Naive thymus-derived CD8-positive, alpha-beta T cell (primary cell): ENCODE measurements at regions not wholly inside any gene's neighbourhood (a gene's known extent, or its start where the extent isn't known, plus 50 kb on each side); places are given as distances from the start of the nearest gene placed in this dataset.

Source experiments
- ATAC-seq, 2 donors: fragments of 150-1000 bp; cut with Tn5 transposase in 1 of 2; sonication (Bioruptor Pico), chemical (Tn5 transposase) in 1 of 2; 1 replicate in 1 of 2; 2 replicates in 1 of 2; pipeline ENCODE4 v1.10.0; 2021; ENCODE audit warnings: mild to moderate bottlenecking in 2 of 2, moderate library complexity in 2 of 2
- POLR2A ChIA-PET: fragments of 350-600 bp; sonication (Branson Sonifier 250); formaldehyde crosslinking; loops from one replicate; lab custom pipeline; 2021; ENCODE audit warnings: antibody characterized with exemption; lab: Charles Lee
- DNase-seq, 10 donors: peaks; one replicate each; pipeline versions ENCODE4 v3.0.0 to v3.0.0-alpha.2; 2020 to 2022
- H3K27ac Mint-ChIP-seq, 10 donors: one replicate each; pipeline ENCODE4 v1.8.0; 2020 to 2022; ENCODE audit warnings: mild to moderate bottlenecking in 10 of 10, mixed read lengths in 10 of 10, moderate library complexity in 4 of 10, inconsistent platforms in 1 of 10
- H3K27me3 Mint-ChIP-seq, 5 donors: one replicate each; pipeline ENCODE4 v1.8.0; 2021 to 2022; ENCODE audit warnings: mixed read lengths in 5 of 5
- H3K36me3 Mint-ChIP-seq, 3 donors: one replicate each; pipeline ENCODE4 v1.8.0; 2020 to 2022; ENCODE audit warnings: mixed read lengths in 3 of 3, mild to moderate bottlenecking in 2 of 3, inconsistent platforms in 1 of 3
- H3K4me1 Mint-ChIP-seq, 4 donors: one replicate each; pipeline ENCODE4 v1.8.0; 2021 to 2022; ENCODE audit warnings: mixed read lengths in 4 of 4
- H3K4me3 Mint-ChIP-seq, 10 donors: one replicate each; pipeline ENCODE4 v1.8.0; 2020 to 2022; ENCODE audit warnings: mild to moderate bottlenecking in 10 of 10, mixed read lengths in 10 of 10, moderate library complexity in 6 of 10, inconsistent platforms in 1 of 10
- H3K9me3 Mint-ChIP-seq, 9 donors: one replicate each; pipeline ENCODE4 v1.8.0; 2020 to 2022; ENCODE audit warnings: mixed read lengths in 9 of 9, mild to moderate bottlenecking in 3 of 9, inconsistent platforms in 1 of 9, moderate library complexity in 1 of 9

DNA sequence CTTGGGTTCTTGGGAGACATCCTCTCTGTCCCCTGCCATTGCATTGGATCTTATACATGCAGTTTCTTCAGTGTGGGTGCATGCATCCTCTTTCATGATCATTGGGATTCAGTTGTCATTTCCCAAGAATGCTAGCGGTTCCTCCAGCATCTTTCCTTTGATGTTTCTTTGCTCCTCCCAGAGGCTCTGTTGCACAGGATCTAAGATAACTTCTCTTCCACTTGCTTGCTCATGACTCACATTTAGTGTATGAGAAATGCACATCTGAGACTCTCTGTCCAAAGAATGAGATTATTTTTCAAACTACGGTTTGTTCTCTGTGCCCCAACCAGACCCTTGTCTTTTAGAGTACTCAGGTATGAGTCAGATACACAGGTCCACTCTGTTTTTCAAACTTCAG lies 197.1 kb downstream of the NDFIP2 start:
- no peaks in the 10 kb centered on the region for H3K4me1 Mint-ChIP-seq
- peaks cover 0 to 5% (median 0%) of the 10 kb centered on the region in 3 donors for H3K36me3 Mint-ChIP-seq

DNA sequence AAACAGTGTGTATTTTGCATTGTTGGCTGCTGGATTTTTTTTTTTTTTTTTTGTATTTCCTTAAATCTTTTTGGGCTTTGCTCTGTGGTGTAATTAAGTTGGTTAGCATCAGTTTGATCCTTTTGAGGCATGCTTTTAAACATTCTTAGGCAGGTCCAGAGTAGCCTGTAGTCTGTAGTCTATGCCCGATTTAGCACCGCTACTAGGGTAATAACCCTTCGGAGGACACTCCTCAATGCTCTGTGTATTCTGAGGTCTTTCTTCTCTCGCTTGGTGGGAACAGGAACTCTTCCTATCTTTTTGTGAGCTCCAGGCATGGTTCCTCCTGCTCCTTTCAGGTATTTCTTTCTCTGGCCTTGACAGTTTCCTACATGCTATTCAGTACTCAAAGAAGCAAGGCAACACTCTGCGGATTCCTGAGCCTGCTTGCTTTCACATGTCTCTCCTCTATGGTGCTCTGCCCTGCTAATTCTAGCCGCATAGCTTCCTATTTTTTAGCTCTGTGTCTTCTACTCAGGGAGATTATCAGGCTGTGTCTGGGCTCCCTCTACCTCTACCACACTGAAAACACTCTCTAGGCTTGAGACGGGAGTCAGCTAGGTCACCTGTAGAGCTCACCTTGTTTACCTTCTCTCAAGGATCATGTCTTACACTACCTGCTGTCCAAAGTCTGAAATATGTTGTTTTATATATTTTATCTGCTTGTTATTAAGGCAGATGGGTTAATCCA lies 195.1 kb downstream of the NDFIP2 start:
- POLR2A ChIA-PET: no interaction called here
- no peaks in the 10 kb centered on the region for H3K9me3 Mint-ChIP-seq
- ATAC-seq (no peak), DNase-seq (no peak)
- no peak overlapping the region for H3K27ac Mint-ChIP-seq
- H3K4me1 Mint-ChIP-seq: no peaks in the 10 kb centered on the region
- no peak overlapping the region for H3K4me3 Mint-ChIP-seq
- H3K27me3 Mint-ChIP-seq: peaks cover 0 to 14% (median 3%) of the 10 kb centered on the region in 5 donors
- H3K36me3 Mint-ChIP-seq: no peaks in the 10 kb centered on the region

More for the DNA sequence above, 197.1 kb downstream of the NDFIP2 start:
- ATAC-seq: no peak
- no peak for DNase-seq
- no peak overlapping the region for H3K4me3 Mint-ChIP-seq
- no peak overlapping the region for H3K27ac Mint-ChIP-seq
- H3K9me3 Mint-ChIP-seq: peaks cover 0 to 8% (median 2%) of the 10 kb centered on the region in 9 donors
- POLR2A ChIA-PET: no interaction called here
- H3K27me3 Mint-ChIP-seq: peaks cover 0 to 18% (median 3%) of the 10 kb centered on the region in 5 donors

- no peak for ATAC-seq
- no peaks in the 10 kb centered on the region for H3K9me3 Mint-ChIP-seq
- no peak overlapping the region for H3K4me3 Mint-ChIP-seq
- DNase-seq: no peak
- H3K36me3 Mint-ChIP-seq: no peaks in the 10 kb centered on the region
- H3K4me1 Mint-ChIP-seq: no peaks in the 10 kb centered on the region
- H3K27me3 Mint-ChIP-seq: peaks cover 0 to 17% (median 3%) of the 10 kb centered on the region in 5 donors
- POLR2A ChIA-PET: no interaction called here
- H3K27ac Mint-ChIP-seq: no peak overlapping the region
Measured at GRCh38 chr13:79674765-79675515, 194.0 kb downstream of the NDFIP2 start.

- Mint-ChIP-seq H3K4me1 (no peaks in the 10 kb centered on the region), H3K36me3 (no peaks in the 10 kb centered on the region), H3K27me3 (peaks cover 0 to 19% (median 0%) of the 10 kb centered on the region in 5 donors), H3K4me3 (no peak overlapping the region), H3K27ac (no peak overlapping the region), H3K9me3 (no peaks in the 10 kb centered on the region)
- POLR2A ChIA-PET: no interaction called here
- DNase-seq (no peak), ATAC-seq (no peak)
Measured at GRCh38 chr13:79673993-79674377, 193.0 kb downstream of the NDFIP2 start.

DNA sequence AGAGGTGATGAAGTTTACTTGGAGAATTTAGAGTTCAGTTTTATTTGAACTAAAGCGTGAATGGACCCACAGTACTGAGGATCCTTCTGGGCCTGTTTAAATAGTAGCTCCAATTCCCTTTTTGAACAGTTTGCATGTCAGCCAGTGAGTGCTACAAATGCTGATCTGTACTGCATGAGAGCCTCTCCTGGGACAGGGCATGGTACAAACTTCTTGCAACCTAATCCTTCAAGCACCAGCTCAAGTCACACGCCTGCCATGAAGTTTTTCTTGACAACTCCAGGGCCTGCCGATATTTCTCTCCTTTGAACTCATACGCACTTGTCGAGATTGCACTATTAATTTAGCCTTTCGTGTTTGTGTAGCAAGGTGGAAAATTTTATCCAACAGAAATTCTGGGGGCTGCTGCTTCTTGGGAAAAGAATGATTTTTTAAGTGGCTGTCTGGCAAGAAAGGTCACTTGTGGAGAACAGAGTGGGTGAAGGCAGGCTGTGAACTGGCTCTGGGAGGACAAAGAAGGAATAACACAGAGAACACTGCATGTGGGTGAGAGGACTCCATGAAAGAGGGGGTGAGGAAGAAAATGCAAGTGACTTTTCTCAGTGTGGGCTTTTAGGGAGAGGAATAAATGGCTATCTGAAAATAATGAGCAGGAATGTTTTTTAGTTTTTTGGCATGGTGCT lies 192.5 kb downstream of the NDFIP2 start:
- H3K27me3 Mint-ChIP-seq: peaks cover 0 to 19% (median 0%) of the 10 kb centered on the region in 5 donors
- H3K9me3 Mint-ChIP-seq: no peaks in the 10 kb centered on the region
- ATAC-seq: no peak
- no peaks in the 10 kb centered on the region for H3K4me1 Mint-ChIP-seq
- no peak overlapping the region for H3K27ac Mint-ChIP-seq
- H3K4me3 Mint-ChIP-seq: no peak overlapping the region
- H3K36me3 Mint-ChIP-seq: no peaks in the 10 kb centered on the region
- POLR2A ChIA-PET: no interaction called here
- no peak for DNase-seq

DNA sequence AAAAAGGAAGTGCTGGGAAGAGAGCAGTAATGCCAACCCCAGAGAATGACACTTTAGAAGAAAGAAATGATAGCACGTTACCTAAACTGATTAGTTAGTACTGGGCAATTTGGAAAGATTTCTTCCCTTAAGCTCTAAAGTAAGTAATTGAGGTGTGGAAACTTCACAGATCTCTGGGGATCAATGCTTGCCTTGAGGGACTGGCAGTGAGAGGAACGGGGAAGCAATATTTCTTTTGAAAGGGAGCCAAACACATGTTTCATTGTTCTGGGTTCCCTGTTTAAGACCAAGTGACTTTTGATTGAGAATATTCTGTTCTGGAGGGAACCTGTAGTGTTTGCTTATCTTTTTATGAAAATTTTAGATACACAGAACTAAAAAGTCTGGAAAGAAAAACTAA lies 190.5 kb downstream of the NDFIP2 start:
- H3K4me1 Mint-ChIP-seq: no peaks in the 10 kb centered on the region
- H3K27me3 Mint-ChIP-seq: peaks cover 0 to 19% (median 3%) of the 10 kb centered on the region in 5 donors
- no peaks in the 10 kb centered on the region for H3K9me3 Mint-ChIP-seq
- POLR2A ChIA-PET: no interaction called here
- no peak for ATAC-seq
- H3K4me3 Mint-ChIP-seq: no peak overlapping the region
- H3K27ac Mint-ChIP-seq: no peak overlapping the region
- DNase-seq: no peak
- no peaks in the 10 kb centered on the region for H3K36me3 Mint-ChIP-seq

DNA sequence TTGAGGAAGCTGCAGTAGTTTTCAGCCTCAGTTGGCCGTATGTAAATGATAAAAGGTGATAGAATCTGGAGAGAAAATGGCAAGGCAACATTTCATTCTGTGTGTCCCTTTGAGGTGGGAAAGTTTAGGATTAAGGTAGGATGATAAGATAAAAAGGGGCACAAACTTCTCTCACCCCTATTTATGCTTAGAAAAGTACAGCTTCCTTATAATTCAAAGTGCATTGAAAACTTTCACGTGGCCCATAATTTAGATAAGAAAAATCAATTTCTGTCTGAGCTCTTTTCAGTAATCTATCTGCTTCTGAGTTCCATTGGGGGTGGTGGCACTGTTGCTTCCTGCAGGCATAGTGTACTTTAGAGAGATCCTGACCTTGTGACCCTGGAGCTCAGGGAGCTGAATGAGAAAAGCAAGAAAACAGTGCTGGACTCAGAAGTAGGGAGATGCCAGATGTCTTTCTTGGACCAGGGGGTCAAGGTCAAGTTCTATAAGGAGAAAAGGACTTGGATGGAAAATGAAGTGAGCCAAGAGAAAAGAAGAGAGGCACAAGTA lies 187.3 kb downstream of the NDFIP2 start:
- Mint-ChIP-seq H3K4me3 (no peak overlapping the region), H3K9me3 (no peaks in the 10 kb centered on the region), H3K27me3 (peaks cover 0 to 19% (median 3%) of the 10 kb centered on the region in 5 donors), H3K36me3 (no peaks in the 10 kb centered on the region), H3K27ac (no peak overlapping the region), H3K4me1 (no peaks in the 10 kb centered on the region)
- DNase-seq (no peak), ATAC-seq (no peak)
- POLR2A ChIA-PET: no interaction called here

- H3K27me3 Mint-ChIP-seq: peaks cover 0 to 19% (median 3%) of the 10 kb centered on the region in 5 donors
- H3K4me1 Mint-ChIP-seq: no peaks in the 10 kb centered on the region
- no peaks in the 10 kb centered on the region for H3K9me3 Mint-ChIP-seq
- ATAC-seq: no peak
- no peak for DNase-seq
- POLR2A ChIA-PET: no interaction called here
- no peaks in the 10 kb centered on the region for H3K36me3 Mint-ChIP-seq
- no peak overlapping the region for H3K4me3 Mint-ChIP-seq
- no peak overlapping the region for H3K27ac Mint-ChIP-seq
Measured at GRCh38 chr13:79667771-79668170, 186.8 kb downstream of the NDFIP2 start.

GRCh38 chr13:79663977-79664636 lies 183.2 kb downstream of the NDFIP2 start:
- Mint-ChIP-seq H3K9me3 (peaks cover 0 to 2% (median 0%) of the 10 kb centered on the region in 9 donors), H3K36me3 (no peaks in the 10 kb centered on the region), H3K4me3 (no peak overlapping the region), H3K27me3 (peaks cover 2 to 15% (median 4%) of the 10 kb centered on the region in 5 donors), H3K27ac (no peak overlapping the region), H3K4me1 (no peaks in the 10 kb centered on the region)
- ATAC-seq (no peak), DNase-seq (no peak)
- POLR2A ChIA-PET: no interaction called here

DNA sequence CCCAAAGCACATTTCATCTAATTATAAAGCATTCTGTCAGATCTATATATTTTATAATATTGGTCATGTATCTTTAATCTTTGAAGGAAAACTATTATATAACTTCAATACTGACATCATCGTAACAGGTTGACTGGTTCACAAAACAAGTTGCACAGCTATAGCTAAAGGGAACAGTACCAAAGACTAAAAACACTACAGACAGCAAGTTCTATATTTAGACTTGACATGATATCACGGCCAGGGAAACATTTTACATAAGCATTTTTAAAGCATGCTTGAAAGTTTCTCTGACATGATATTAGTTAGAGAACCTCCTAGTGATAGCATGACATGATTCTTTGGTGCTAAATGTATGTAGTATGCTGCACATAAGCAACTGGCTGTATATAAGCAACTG lies 182.5 kb downstream of the NDFIP2 start:
- Mint-ChIP-seq H3K9me3 (peaks cover 0 to 2% (median 0%) of the 10 kb centered on the region in 9 donors), H3K27ac (no peak overlapping the region), H3K36me3 (no peaks in the 10 kb centered on the region), H3K27me3 (peaks cover 4 to 21% (median 4%) of the 10 kb centered on the region in 5 donors), H3K4me1 (no peaks in the 10 kb centered on the region), H3K4me3 (no peak overlapping the region)
- DNase-seq (no peak), ATAC-seq (no peak)
- POLR2A ChIA-PET: no interaction called here

DNA sequence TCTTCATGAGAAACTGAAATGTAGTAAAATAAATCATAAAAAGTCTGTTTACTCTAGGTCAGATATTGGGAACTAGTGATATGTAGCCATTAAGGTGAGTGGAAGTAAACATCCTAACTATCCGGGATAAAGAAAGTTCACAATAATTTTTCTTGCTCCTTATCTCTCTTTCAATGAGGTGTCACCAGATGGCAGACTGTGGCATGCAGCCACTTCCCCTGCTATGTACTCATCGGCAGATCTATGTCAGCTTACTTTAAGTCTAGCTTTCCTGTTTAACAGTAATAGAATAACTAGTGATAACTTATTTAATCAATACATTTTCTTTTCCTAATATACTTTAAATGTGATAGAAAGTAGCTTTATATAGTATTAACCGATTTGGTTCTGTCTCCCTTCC lies 181.9 kb downstream of the NDFIP2 start:
- H3K36me3 Mint-ChIP-seq: no peaks in the 10 kb centered on the region
- POLR2A ChIA-PET: no interaction called here
- DNase-seq (no peak), ATAC-seq (no peak)
- H3K9me3 Mint-ChIP-seq: peaks cover 0 to 2% (median 0%) of the 10 kb centered on the region in 9 donors
- H3K27ac Mint-ChIP-seq: no peak overlapping the region
- H3K4me1 Mint-ChIP-seq: no peaks in the 10 kb centered on the region
- no peak overlapping the region for H3K4me3 Mint-ChIP-seq
- H3K27me3 Mint-ChIP-seq: peaks cover 4 to 25% (median 6%) of the 10 kb centered on the region in 5 donors

GRCh38 chr13:79660361-79660760 lies 179.4 kb downstream of the NDFIP2 start:
- DNase-seq (no peak), ATAC-seq (no peak)
- Mint-ChIP-seq H3K36me3 (no peaks in the 10 kb centered on the region), H3K4me3 (no peak overlapping the region), H3K9me3 (peaks cover 0 to 2% (median 0%) of the 10 kb centered on the region in 9 donors), H3K27me3 (peaks cover 2 to 19% (median 7%) of the 10 kb centered on the region in 5 donors), H3K27ac (no peak overlapping the region), H3K4me1 (no peaks in the 10 kb centered on the region)
- POLR2A ChIA-PET: no interaction called here
